ENCODE measurements at regions not wholly inside any gene's neighbourhood (a gene's known extent, or its start where the extent isn't known, plus 50 kb on each side); places are given as distances from the start of the nearest gene placed in this dataset.
"Not testable (repeated sequence)": the region's sequence is repeated elsewhere in the genome, so short reads cannot be mapped to it uniquely, and the experiment has no call there.

GRCh38 chrY:19042984-19043442 is 269.5 kb upstream of the HSFY2 start:
- DNase-seq: no peak

- DNase-seq: no peak
These were observed 268.9 kb upstream of the HSFY2 start for GRCh38 chrY:19042306-19042958.

- DNase-seq: no peak
These were observed 253.1 kb upstream of the HSFY2 start for GRCh38 chrY:19026631-19027030.

GRCh38 chrY:19023934-19024333 is 250.4 kb upstream of the HSFY2 start:
- no peak for DNase-seq

GRCh38 chrY:19020193-19020592 is 246.7 kb upstream of the HSFY2 start:
- DNase-seq: no peak

- no peak for DNase-seq
These were observed 243.5 kb upstream of the HSFY2 start for GRCh38 chrY:19016990-19017389.

- peak; percentile 4 for DNase-seq
These were observed 242.3 kb upstream of the HSFY2 start for GRCh38 chrY:19015854-19016253.

- DNase-seq: no peak
These were observed 241.7 kb upstream of the HSFY2 start for GRCh38 chrY:19015213-19015612.

- DNase-seq: no peak
These were observed 239.4 kb upstream of the HSFY2 start for GRCh38 chrY:19012985-19013384.

GRCh38 chrY:19011605-19012090 is 238.1 kb upstream of the HSFY2 start:
- no peak for DNase-seq

- no peak for DNase-seq
These were observed 232.7 kb upstream of the HSFY2 start for GRCh38 chrY:19006234-19006633.

- no peak for DNase-seq
These were observed 232.0 kb upstream of the HSFY2 start for GRCh38 chrY:19005579-19005978.

- DNase-seq: no peak
These were observed 224.2 kb upstream of the HSFY2 start for GRCh38 chrY:18997635-18998240.

- DNase-seq: no peak
These were observed 219.9 kb upstream of the HSFY2 start for GRCh38 chrY:18993480-18993879.

- not testable (repeated sequence) for DNase-seq
These were observed 219.1 kb upstream of the HSFY2 start for GRCh38 chrY:18992684-18993083.

- DNase-seq: no peak
These were observed 215.8 kb upstream of the HSFY2 start for GRCh38 chrY:18989356-18989755.

- DNase-seq: no peak
These were observed 192.5 kb upstream of the HSFY2 start for GRCh38 chrY:18966001-18966400.

GRCh38 chrY:18958846-18959245 is 185.3 kb upstream of the HSFY2 start:
- DNase-seq: no peak

- no peak for DNase-seq
These were observed 178.3 kb upstream of the HSFY2 start for GRCh38 chrY:18951657-18952435.

- no peak for DNase-seq
These were observed 177.5 kb upstream of the HSFY2 start for GRCh38 chrY:18951019-18951418.

- no peak for DNase-seq
These were observed 163.3 kb upstream of the HSFY2 start for GRCh38 chrY:18936831-18937230.

- no peak for DNase-seq
These were observed 145.7 kb upstream of the HSFY2 start for GRCh38 chrY:18919256-18919655.

- no peak for DNase-seq
These were observed 139.3 kb upstream of the HSFY2 start for GRCh38 chrY:18912846-18913245.

- DNase-seq: no peak
These were observed 136.3 kb upstream of the HSFY2 start for GRCh38 chrY:18909846-18910245.

Measured in COR-L47 (cell line).